Stimulated activated CD8-positive, alpha-beta memory T cell treated with anti-CD3 and anti-CD28 coated beads, Interleukin-12 subunit alpha, Interleukin-12 subunit beta, amount 100 ng/mL, for 4 hours (primary cell): ENCODE measurements at regions not wholly inside any gene's neighbourhood (a gene's known extent, or its start where the extent isn't known, plus 50 kb on each side); places are given as distances from the start of the nearest gene placed in this dataset.
"Not testable (repeated sequence)": the region's sequence is repeated elsewhere in the genome, so short reads cannot be mapped to it uniquely, and the experiment has no call there.

Experiments used
- DNase-seq: peaks from one replicate; pipeline ENCODE4 v3.0.0-alpha.2; 2020; ENCODE audit warnings: low read depth

DNA sequence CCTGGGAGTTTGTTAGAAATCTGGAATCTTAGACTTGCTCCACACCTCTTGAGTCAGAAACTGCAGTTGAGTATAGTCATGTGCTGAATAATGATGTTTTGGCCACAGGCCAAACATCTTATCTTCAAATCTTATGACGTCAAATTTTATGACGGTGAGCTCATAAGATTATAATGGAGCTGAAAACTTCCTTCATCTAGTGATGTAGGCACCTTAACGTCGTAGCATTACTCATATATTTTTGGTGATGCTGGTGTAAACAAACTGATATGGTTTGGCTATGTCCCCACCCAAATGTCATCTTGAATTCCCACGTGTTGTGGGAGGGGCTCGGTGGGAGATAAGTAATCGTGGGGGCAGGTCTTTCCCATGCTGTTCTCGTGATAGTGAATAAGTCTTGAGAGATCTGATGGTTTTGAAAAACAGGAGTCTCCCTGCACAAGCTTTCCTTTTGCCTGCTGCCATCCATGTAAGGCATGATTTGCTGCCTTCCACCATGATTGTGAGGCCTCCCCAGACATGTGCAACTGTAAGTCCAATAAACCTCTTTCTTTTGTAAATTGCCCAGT, 268.0 kb upstream of the PROK2 start:
- DNase-seq, result no peak

GRCh38 chr3:72050771-72051170, 265.8 kb upstream of the PROK2 start:
- no peak for DNase-seq

DNA sequence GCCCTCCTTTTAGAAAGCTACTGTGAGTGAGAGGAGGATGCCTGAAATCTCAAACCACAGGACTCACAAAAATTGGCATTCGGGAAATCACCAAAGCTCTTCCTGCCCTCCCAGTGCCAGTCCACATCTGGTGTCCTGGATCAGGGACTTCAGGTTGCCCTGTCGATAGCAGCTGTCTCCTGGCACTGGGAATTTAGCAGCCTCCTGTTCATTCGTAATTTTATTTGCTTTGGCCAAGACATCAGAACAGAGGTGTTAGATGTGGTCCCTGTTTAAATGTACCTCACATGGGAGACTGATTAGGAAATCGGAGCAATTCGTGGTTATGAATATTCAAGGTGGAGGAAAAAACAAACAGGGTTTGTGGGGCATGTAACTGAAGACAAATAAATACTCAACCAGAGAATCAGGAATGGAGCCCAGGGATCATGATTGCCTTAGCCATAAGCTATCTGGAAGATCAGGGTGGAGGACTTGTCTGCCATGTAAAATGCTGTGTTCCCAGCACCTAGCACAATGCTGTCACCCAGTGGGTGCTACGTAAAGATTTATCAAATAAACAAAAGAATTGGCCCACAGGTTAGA, 265.2 kb upstream of the PROK2 start:
- DNase-seq, result no peak

GRCh38 chr3:72049300-72049699, 264.4 kb upstream of the PROK2 start:
- no peak for DNase-seq

GRCh38 chr3:72048873-72049272, 263.9 kb upstream of the PROK2 start:
- no peak for DNase-seq

- no peak for DNase-seq
These were observed 262.4 kb upstream of the PROK2 start for GRCh38 chr3:72047221-72047871.

DNA sequence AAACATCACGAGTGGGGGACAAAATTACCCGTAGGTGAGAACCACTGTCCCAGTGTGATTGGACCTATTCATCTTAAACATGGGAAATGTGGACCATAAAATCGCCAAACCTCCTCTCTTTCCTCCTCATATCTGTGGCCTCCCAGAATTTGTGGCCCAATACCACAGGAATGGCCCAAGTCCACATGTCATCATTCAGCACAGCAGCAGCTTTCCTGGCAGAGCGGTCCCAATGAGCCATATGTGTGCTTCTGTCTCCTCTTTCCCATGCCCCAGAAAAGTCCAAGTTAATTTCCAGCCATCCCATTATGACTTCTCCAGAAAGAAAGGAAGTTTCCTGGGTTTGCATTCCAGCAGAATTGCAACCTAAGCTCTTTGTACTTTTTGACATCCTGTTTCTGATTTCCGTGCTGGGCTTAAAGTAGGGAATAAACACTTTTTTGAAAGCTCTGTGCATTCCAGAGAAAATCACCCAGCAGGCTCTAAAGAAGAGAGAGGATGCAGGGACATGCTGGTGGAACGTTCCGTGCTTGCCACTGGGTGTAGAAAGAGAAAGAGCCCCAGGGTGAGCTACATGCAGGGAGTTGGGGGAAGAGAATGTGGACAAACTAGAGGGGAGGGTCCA, 259.4 kb upstream of the PROK2 start:
- DNase-seq, result no peak

DNA sequence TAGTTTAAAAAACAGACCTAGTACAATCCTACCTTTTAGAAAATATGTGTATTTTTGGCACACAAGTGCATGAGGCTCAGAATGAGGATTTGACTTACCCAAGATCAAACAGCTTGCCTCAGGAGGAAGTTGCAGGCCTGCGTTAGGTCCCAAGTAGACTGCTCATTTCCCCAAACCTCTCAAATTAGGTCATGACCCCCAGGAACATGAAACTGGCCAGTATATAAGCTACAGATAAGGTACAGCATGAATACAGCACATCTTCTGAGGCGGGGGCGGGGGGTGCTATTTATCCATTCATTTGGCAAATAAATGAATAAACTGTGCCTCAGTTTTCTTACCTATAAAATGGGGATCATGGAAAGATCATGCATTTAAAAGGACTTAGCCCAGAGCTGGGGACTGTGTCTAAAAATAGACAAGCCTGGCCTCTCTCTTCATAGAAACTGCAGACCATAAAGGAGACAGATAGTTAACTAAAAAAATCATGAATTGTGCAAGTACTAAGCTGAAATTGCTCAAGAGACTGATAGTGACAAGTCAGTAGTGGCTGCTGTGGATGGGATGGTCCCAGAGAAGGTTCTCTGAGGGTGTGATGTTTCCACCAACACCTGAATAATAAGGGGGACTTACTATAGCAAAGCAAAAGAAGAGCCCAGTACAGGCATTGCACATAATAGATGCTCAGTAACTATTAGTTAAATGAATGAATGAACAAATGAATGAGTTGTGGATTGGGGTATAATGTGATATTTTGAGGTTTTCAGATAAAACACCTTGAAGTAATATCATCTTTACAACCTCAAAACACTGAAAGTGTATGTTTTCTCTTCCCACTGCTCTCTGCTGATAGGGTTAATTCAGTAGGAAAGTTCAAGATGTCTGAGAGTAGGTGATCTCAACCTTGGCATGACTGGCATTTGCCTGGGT, 258.5 kb upstream of the PROK2 start:
- DNase-seq, result no peak

GRCh38 chr3:72042397-72043203, 257.7 kb upstream of the PROK2 start:
- DNase-seq, result no peak

- no peak for DNase-seq
These were observed 256.6 kb upstream of the PROK2 start for GRCh38 chr3:72041511-72041910.

DNA sequence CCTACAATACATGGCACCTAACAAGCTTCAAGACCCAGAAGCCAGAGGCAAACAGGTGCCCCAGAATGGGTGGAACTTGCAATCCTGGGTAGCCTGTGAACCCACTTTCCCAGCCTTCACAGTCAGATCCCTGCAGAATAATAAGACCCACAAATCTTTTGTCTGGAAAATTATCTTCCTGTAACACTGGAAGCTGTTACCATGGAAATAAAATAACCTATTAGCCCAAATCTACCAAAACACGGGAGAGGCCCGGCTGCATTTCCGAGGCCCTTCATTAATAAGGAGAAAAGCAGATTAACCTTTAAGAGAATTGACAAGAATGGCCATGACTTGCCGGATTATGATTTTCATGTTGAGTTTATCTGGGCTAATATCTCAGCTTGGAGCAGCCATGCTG, 256.1 kb upstream of the PROK2 start:
- no peak for DNase-seq

GRCh38 chr3:72039677-72040076, 254.7 kb upstream of the PROK2 start:
- DNase-seq, result no peak

- no peak for DNase-seq
These were observed 252.0 kb upstream of the PROK2 start for GRCh38 chr3:72036899-72037298.

DNA sequence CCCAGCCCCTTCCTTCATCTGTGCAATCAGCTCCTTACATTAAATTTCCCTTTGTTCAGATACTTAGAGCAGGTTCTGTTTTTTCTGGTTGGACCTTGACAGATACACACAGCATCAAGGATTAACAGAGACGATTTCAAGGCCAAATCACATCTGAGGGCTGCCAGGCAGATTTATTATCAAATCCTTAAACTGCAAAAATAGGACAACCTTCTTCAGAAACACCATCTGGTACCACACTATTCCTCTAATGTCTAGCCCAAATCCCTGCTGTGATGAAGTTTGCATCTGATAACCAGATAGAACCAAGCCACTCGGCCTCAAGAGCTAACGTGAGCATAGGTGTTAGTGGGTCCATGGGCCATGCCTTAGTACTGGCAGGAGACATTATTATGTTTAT, 250.7 kb upstream of the PROK2 start:
- no peak for DNase-seq

DNA sequence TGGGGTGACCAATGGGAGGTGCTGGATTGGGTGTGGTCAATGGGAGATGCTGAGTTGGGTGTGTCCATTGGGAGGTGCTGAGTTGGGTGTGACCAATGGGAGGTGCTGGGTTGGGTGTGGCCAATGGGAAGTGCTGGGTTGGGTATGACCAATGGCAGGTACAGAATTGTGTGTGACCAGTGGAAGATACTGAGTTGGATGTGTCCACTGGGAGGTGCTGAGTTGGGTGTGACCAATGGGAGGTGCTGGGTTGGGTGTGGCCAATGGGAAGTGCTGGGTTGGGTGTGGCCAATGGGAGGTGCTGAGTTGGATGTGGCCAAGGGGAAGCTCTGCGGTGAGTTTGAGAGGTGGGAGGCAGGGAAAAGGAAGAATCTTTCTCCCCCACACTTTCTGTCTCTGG, 250.0 kb upstream of the PROK2 start:
- DNase-seq, result no peak

GRCh38 chr3:72033666-72034428, 248.9 kb upstream of the PROK2 start:
- no peak for DNase-seq

DNA sequence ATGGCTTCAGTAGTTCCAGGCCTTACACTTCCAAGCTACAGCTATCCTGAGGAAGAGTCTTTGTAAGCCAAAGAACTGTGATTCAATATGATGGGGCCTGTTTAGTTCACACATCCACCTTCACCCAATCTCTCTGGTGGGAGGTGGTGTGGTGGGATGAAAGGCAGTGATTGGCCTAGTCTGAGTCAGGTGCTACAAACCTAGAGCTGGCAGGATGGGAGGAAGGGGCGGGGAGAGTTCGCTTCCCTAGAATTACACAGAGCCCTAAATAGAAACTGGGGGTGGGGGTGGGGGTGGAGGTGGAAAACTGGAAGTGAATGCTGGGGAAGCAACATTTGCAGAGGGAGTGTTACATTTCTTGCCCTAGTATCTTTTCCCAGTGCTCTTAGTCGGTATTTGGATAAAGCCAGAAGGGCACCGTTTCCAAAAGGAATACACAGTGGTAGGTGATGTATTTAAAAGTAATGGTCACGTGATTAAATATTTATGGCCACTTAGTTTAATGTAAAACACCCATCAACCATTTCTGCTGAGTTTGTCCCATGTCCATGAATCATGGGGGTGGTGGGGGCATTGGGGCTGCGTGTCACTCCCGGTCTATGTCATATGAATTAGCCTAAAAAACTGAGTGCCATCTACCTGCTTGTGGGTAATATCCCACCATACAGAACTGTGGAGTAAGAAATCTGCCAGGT, 247.6 kb upstream of the PROK2 start:
- DNase-seq, result no peak

DNA sequence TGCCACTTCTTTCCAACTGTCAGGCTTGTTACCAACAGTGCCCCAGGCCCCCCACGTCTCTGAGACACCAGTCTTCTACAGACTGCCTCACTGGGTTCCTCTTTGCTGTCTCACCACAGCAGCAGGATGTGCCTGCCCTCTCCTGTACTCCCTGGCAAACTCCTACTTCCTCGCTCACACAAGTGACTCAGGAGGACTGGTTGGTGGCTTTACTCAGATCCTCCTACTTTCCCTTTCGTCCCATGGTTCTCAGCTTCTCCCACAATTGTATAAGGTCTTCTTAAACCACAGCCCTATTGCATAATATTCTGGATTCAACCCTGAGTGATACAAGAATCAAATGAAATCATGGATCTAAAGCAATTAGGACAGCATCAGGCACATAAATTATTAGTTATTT, 246.6 kb upstream of the PROK2 start:
- no peak for DNase-seq

DNA sequence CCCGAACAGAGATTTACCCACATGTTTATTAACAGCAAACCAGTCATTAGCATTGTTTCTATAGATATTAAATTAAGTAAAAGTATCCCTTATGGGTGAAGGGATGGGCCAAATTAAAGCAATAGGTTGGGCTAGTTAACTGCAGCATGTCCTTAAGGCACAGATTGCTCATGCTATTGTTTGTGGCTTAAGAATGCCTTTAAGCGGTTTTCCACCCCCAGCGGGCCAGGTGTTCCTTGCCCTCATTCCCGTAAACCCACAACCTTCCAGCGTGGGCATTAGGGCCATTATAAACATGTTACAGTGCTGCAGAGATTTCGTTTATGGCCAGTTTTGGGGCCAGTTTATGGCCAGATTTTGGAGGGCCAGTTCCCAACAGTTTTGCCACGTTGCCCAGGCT, 245.3 kb upstream of the PROK2 start:
- DNase-seq, result not testable (repeated sequence)

GRCh38 chr3:72028726-72029125, 243.8 kb upstream of the PROK2 start:
- not testable (repeated sequence) for DNase-seq
